ENCODE measurements at regions not wholly inside any gene's neighbourhood (a gene's known extent, or its start where the extent isn't known, plus 50 kb on each side); places are given as distances from the start of the nearest gene placed in this dataset.

- H3K27ac ChIP-seq (ENCODE audit: low read depth, low read length) = no peak overlapping the region
- no peak overlapping the region for H3K9ac ChIP-seq (ENCODE audit: low read length)
- H3K4me2 ChIP-seq (ENCODE audit: low read length) = no peak overlapping the region
- H3K4me3 ChIP-seq (replicated peaks in 1 of 2; ENCODE audit: low read depth in 1 of 2, low read length in 2 of 2) = no peak overlapping the region
- 0 out of 2 replicates have a peak, but pooled peaks cover 5% of the 10 kb centered on the region for H3K9me2 ChIP-seq (ENCODE audit: insufficient read depth)
- DNase-seq (ENCODE audit: low read depth, low spot score) (no peak), ATAC-seq (no peak)
- no peak overlapping the region for H2AFZ ChIP-seq (ENCODE audit: low read depth, low read length, poor library complexity, severe bottlenecking)
- no TSS peak for BruUV-seq (replicated peaks)
- no peaks in the 10 kb centered on the region for H4K20me1 ChIP-seq (ENCODE audit: insufficient read depth)
- TF ChIP-seq EZH2phosphoT487 (IDR thresholded peaks at IDR 0.05; ENCODE audit: borderline replicate concordance) (no peak), SRF (IDR thresholded peaks at IDR 0.05; ENCODE audit: low read depth) (no peak), SIN3A (IDR thresholded peaks at IDR 0.05; ENCODE audit: low read depth) (no peak), EZH2 (IDR thresholded peaks at IDR 0.05) (no peak), POLR2AphosphoS5 (IDR thresholded peaks at IDR 0.05; ENCODE audit: low read depth, low read length) (no peak), CBX3 (IDR thresholded peaks at IDR 0.05; ENCODE audit: low read depth) (no peak), RAD21 (IDR thresholded peaks at IDR 0.05; ENCODE audit: low read depth) (no peak), ATF3 (IDR thresholded peaks at IDR 0.05) (no peak), YY1 (IDR thresholded peaks at IDR 0.05; ENCODE audit: extremely low read depth, insufficient replicate concordance, low read depth, low read length) (no peak), CEBPB (IDR thresholded peaks at IDR 0.05; ENCODE audit: low read depth) (no peak), SP1 (IDR thresholded peaks at IDR 0.05; ENCODE audit: low read depth) (no peak), ZBTB33 (IDR thresholded peaks at IDR 0.05; ENCODE audit: extremely low read depth, insufficient replicate concordance, low read length) (no peak), ZFX (IDR thresholded peaks at IDR 0.05) (no peak), FOSL1 (IDR thresholded peaks at IDR 0.05; ENCODE audit: low read depth) (no peak), JUND (IDR thresholded peaks at IDR 0.05) (no peak), ZNF274 (IDR thresholded peaks at IDR 0.05; ENCODE audit: low read depth, low read length) (no peak), ELF1 (IDR thresholded peaks at IDR 0.05; ENCODE audit: borderline replicate concordance, low read depth) (no peak), EGR1 (IDR thresholded peaks at IDR 0.05; ENCODE audit: low read depth) (no peak)
- TF ChIP-seq, protein P1, sequence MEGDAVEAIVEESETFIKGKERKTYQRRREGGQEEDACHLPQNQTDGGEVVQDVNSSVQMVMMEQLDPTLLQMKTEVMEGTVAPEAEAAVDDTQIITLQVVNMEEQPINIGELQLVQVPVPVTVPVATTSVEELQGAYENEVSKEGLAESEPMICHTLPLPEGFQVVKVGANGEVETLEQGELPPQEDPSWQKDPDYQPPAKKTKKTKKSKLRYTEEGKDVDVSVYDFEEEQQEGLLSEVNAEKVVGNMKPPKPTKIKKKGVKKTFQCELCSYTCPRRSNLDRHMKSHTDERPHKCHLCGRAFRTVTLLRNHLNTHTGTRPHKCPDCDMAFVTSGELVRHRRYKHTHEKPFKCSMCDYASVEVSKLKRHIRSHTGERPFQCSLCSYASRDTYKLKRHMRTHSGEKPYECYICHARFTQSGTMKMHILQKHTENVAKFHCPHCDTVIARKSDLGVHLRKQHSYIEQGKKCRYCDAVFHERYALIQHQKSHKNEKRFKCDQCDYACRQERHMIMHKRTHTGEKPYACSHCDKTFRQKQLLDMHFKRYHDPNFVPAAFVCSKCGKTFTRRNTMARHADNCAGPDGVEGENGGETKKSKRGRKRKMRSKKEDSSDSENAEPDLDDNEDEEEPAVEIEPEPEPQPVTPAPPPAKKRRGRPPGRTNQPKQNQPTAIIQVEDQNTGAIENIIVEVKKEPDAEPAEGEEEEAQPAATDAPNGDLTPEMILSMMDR (IDR thresholded peaks at IDR 0.05 in 2 of 3, conservative IDR thresholded peaks at IDR 0.05 in 1 of 3; ENCODE audit: borderline replicate concordance in 1 of 3, insufficient read depth in 1 of 3, low read depth in 2 of 3, low read length in 2 of 3) = no peak
- TF ChIP-seq, protein P2, sequence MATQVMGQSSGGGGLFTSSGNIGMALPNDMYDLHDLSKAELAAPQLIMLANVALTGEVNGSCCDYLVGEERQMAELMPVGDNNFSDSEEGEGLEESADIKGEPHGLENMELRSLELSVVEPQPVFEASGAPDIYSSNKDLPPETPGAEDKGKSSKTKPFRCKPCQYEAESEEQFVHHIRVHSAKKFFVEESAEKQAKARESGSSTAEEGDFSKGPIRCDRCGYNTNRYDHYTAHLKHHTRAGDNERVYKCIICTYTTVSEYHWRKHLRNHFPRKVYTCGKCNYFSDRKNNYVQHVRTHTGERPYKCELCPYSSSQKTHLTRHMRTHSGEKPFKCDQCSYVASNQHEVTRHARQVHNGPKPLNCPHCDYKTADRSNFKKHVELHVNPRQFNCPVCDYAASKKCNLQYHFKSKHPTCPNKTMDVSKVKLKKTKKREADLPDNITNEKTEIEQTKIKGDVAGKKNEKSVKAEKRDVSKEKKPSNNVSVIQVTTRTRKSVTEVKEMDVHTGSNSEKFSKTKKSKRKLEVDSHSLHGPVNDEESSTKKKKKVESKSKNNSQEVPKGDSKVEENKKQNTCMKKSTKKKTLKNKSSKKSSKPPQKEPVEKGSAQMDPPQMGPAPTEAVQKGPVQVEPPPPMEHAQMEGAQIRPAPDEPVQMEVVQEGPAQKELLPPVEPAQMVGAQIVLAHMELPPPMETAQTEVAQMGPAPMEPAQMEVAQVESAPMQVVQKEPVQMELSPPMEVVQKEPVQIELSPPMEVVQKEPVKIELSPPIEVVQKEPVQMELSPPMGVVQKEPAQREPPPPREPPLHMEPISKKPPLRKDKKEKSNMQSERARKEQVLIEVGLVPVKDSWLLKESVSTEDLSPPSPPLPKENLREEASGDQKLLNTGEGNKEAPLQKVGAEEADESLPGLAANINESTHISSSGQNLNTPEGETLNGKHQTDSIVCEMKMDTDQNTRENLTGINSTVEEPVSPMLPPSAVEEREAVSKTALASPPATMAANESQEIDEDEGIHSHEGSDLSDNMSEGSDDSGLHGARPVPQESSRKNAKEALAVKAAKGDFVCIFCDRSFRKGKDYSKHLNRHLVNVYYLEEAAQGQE (IDR thresholded peaks at IDR 0.05; ENCODE audit: low read depth) = no peak
- H3K9me3 ChIP-seq (ENCODE audit: control insufficient read depth in 1 of 2, insufficient read depth in 1 of 2, low read depth in 1 of 2, low read length in 2 of 2) = no peaks in the 10 kb centered on the region
- RAD21 ChIA-PET (ENCODE audit: low non-redundant PET in 1 of 2, low total read pairs in 2 of 2, uncharacterized antibody in 2 of 2, unreplicated experiment in 2 of 2) = no interaction called here
- no peaks in the 10 kb centered on the region for H3K79me2 ChIP-seq (ENCODE audit: insufficient read depth, low read length)
- H3K4me1 ChIP-seq (ENCODE audit: control insufficient read depth in 1 of 2, insufficient read depth in 2 of 2, low read length in 2 of 2) = no peaks in the 10 kb centered on the region
- POLR2A ChIA-PET = no interaction called here
- H3K27me3 ChIP-seq (ENCODE audit: insufficient read depth, low read length) = no peaks in the 10 kb centered on the region
- CTCF ChIA-PET = no interaction called here
- no peaks in the 10 kb centered on the region for H3K36me3 ChIP-seq (ENCODE audit: control insufficient read depth in 1 of 2, insufficient read depth in 2 of 2, low read length in 2 of 2)
- intact Hi-C loops (cut with micrococcal nuclease) = no loop called here
Measured at GRCh38 chr4:11869191-11869870, 440.6 kb upstream of the HS3ST1 start.
